IMR-90 (cell line): ENCODE measurements at regions not wholly inside any gene's neighbourhood (a gene's known extent, or its start where the extent isn't known, plus 50 kb on each side); places are given as distances from the start of the nearest gene placed in this dataset.
A peak's percentile ranks its signal among the peaks of the same experiment; 100 is the strongest.

Source experiments
- ATAC-seq: fragments of 200-7000 bp; cut with Tn5 transposase; 2 replicates; pipeline ENCODE4 v1.9.1; 2020; ENCODE audit warnings: low read depth, mild to moderate bottlenecking, moderate library complexity
- BruUV-seq: library from RNA; stranded (reverse); fragments of 400-500 nt; replicated peaks from 2 replicates; lab custom pipeline; 2021; lab: Mats Ljungman, UMichigan
- CTCF ChIA-PET: fragments of 300-600 bp; formaldehyde crosslinking; extraction: SDS; loops from one replicate; lab custom pipeline; 2021; ENCODE audit warnings: antibody characterized with exemption; lab: Yijun Ruan, JAX
- POLR2A ChIA-PET: fragments of 300-600 bp; sonication (Branson Sonifier 250); formaldehyde crosslinking; loops from one replicate; lab custom pipeline; 2022; ENCODE audit warnings: antibody characterized with exemption; ENCODE audit not compliant: unreplicated experiment; lab: Charles Lee
- DNase-seq: peaks from one replicate; pipeline ENCODE4 v3.0.0; 2013
- H2AFZ ChIP-seq: replicated peaks from 2 replicates; pipeline ENCODE3; 2013; ENCODE audit warnings: low read length, mild to moderate bottlenecking; ENCODE audit not compliant: poor library complexity
- H2AK5ac ChIP-seq: 2 replicates; pipeline ENCODE4 v1.6.1; 2013; ENCODE audit warnings: low read depth, low read length, inconsistent platforms
- H2AK9ac ChIP-seq: replicated peaks from 2 replicates; pipeline ENCODE3; 2013; ENCODE audit warnings: mild to moderate bottlenecking, low read depth, low read length, moderate library complexity; ENCODE audit not compliant: poor library complexity
- H2BK120ac ChIP-seq: 2 replicates; pipeline ENCODE4 v1.6.1; 2013; ENCODE audit warnings: low read depth, low read length, inconsistent platforms
- H2BK15ac ChIP-seq: 3 replicates; pipeline ENCODE4 v1.6.1; 2013; ENCODE audit warnings: low read depth, low read length, inconsistent platforms
- H2BK20ac ChIP-seq: 2 replicates; pipeline ENCODE4 v1.6.1; 2013; ENCODE audit warnings: low read depth, mild to moderate bottlenecking, inconsistent platforms, low read length, moderate library complexity
- H2BK5ac ChIP-seq: 2 replicates; pipeline ENCODE4 v1.6.1; 2013; ENCODE audit warnings: mild to moderate bottlenecking, low read depth, low read length, inconsistent platforms; ENCODE audit not compliant: poor library complexity, severe bottlenecking
- H3K14ac ChIP-seq: replicated peaks from 2 replicates; pipeline ENCODE4 v1.6.1; 2013; ENCODE audit warnings: low read depth, low read length, inconsistent platforms
- H3K18ac ChIP-seq: 2 replicates; pipeline ENCODE4 v1.6.1; 2013; ENCODE audit warnings: low read depth, low read length, control low read depth
- H3K23ac ChIP-seq: 2 replicates; pipeline ENCODE4 v1.6.1; 2013; ENCODE audit warnings: low read depth, low read length, inconsistent platforms
- H3K27ac ChIP-seq: 2 replicates; pipeline ENCODE4 v1.5.1; 2013; ENCODE audit warnings: mild to moderate bottlenecking, control low read depth, low read length; ENCODE audit not compliant: insufficient read depth
- H3K27me3 ChIP-seq: 2 replicates; pipeline ENCODE4 v1.6.1; 2013; ENCODE audit warnings: low read length; ENCODE audit not compliant: control insufficient read depth, insufficient read depth
- H3K36me3 ChIP-seq: 2 replicates; pipeline ENCODE4 v1.6.1; 2013; ENCODE audit warnings: low read length, mixed read lengths; ENCODE audit not compliant: control insufficient read depth, insufficient read depth
- H3K4ac ChIP-seq: 2 replicates; pipeline ENCODE4 v1.6.1; 2013; ENCODE audit warnings: low read depth, low read length, inconsistent platforms
- H3K4me1 ChIP-seq: 2 replicates; pipeline ENCODE4 v1.6.1; 2013; ENCODE audit warnings: low read length, mixed read lengths; ENCODE audit not compliant: control insufficient read depth, insufficient read depth
- H3K4me2 ChIP-seq: 2 replicates; pipeline ENCODE4 v1.6.1; 2013; ENCODE audit warnings: low read depth, mild to moderate bottlenecking, control low read depth, low read length, moderate library complexity
- H3K4me3 ChIP-seq: 2 replicates; pipeline ENCODE4 v1.5.1; 2013; ENCODE audit warnings: low read depth, mild to moderate bottlenecking, control low read depth, low read length, moderate library complexity; ENCODE audit not compliant: insufficient read depth
- H3K56ac ChIP-seq: 2 replicates; pipeline ENCODE4 v1.6.1; 2013; ENCODE audit warnings: low read length, inconsistent platforms; ENCODE audit not compliant: insufficient read depth; ENCODE audit errors: extremely low read depth
- H3K79me1 ChIP-seq, 2 experiments: 2 replicates each; pipeline ENCODE4 v1.6.1; 2013; ENCODE audit warnings: low read length in 2 of 2, inconsistent platforms in 1 of 2, low read depth in 1 of 2
- H3K9ac ChIP-seq: 2 replicates; pipeline ENCODE4 v1.6.1; 2013; ENCODE audit warnings: low read depth, low read length, control low read depth
- H3K9me1 ChIP-seq: 2 replicates; pipeline ENCODE4 v1.6.1; 2013; ENCODE audit warnings: low read length, inconsistent platforms; ENCODE audit not compliant: insufficient read depth
- H3K9me3 ChIP-seq: 2 replicates; pipeline ENCODE4 v1.6.1; 2013; ENCODE audit warnings: low read length; ENCODE audit not compliant: control insufficient read depth, insufficient read depth
- H4K20me1 ChIP-seq: 2 replicates; pipeline ENCODE4 v1.6.1; 2013; ENCODE audit warnings: low read length, inconsistent platforms; ENCODE audit not compliant: insufficient read depth
- H4K5ac ChIP-seq: 2 replicates; pipeline ENCODE4 v1.6.1; 2013; ENCODE audit warnings: mild to moderate bottlenecking, low read depth, low read length, control low read depth
- H4K8ac ChIP-seq, 2 experiments: 2 replicates each; pipeline ENCODE4 v1.6.1; 2013; ENCODE audit warnings: low read depth in 2 of 2, low read length in 2 of 2, control low read depth in 1 of 2, inconsistent platforms in 1 of 2
- H4K91ac ChIP-seq: 2 replicates; pipeline ENCODE4 v1.6.1; 2013; ENCODE audit warnings: low read depth, low read length, inconsistent platforms; ENCODE audit not compliant: insufficient read depth
- BHLHE40 ChIP-seq: fragments of 150-350 bp; IDR thresholded peaks from 2 replicates; pipeline ENCODE4 v1.6.1; 2016; ENCODE audit warnings: mild to moderate bottlenecking, low read depth, low read length
- CEBPB ChIP-seq: IDR thresholded peaks from 2 replicates; pipeline ENCODE4 v1.6.1; 2012; ENCODE audit warnings: low read depth, low read length, improper control_type of control experiment
- CHD1 ChIP-seq: IDR thresholded peaks from 2 replicates; pipeline ENCODE4 v1.6.1; 2012; ENCODE audit warnings: low read depth, low read length, improper control_type of control experiment
- CTCF ChIP-seq: conservative IDR thresholded peaks from 2 replicates; pipeline ENCODE4 v1.5.1; 2012; ENCODE audit warnings: mild to moderate bottlenecking, low read depth, low read length, improper control_type of control experiment
- ELK1 ChIP-seq: fragments of 150-350 bp; IDR thresholded peaks from 2 replicates; pipeline ENCODE4 v1.6.1; 2016; ENCODE audit warnings: low read depth, mild to moderate bottlenecking, low read length, moderate library complexity, borderline replicate concordance
- FOS ChIP-seq: fragments of 150-350 bp; IDR thresholded peaks from 2 replicates; pipeline ENCODE4 v1.6.1; 2016; ENCODE audit warnings: low read depth, low read length
- MAFK ChIP-seq: IDR thresholded peaks from 2 replicates; pipeline ENCODE4 v1.6.1; 2012; ENCODE audit warnings: low read depth, low read length, improper control_type of control experiment
- MXI1 ChIP-seq: IDR thresholded peaks from 2 replicates; pipeline ENCODE4 v1.6.1; 2012; ENCODE audit warnings: low read depth, mild to moderate bottlenecking, low read length, moderate library complexity, borderline replicate concordance
- POLR2A ChIP-seq: IDR thresholded peaks from 2 replicates; pipeline ENCODE4 v1.6.1; 2012; ENCODE audit warnings: mild to moderate bottlenecking, low read depth, low read length
- RAD21 ChIP-seq: IDR thresholded peaks from 2 replicates; pipeline ENCODE4 v1.6.1; 2012; ENCODE audit warnings: low read length, improper control_type of control experiment
- RFX5 ChIP-seq: IDR thresholded peaks from 2 replicates; pipeline ENCODE4 v1.8.0; 2012; ENCODE audit warnings: low read depth, mild to moderate bottlenecking, low read length, moderate library complexity
- USF2 ChIP-seq: fragments of 150-350 bp; IDR thresholded peaks from 2 replicates; pipeline ENCODE4 v1.6.1; 2017; ENCODE audit warnings: mild to moderate bottlenecking, antibody characterized with exemption, low read length, low read depth
- WGBS, 2 experiments: methylation state at CpG; one replicate each; pipeline versions ENCODE4 v1.1.5 to v1.1.7; 2013; ENCODE audit warnings: missing lambda C conversion rate in 2 of 2; ENCODE audit not compliant: insufficient read length in 1 of 2; ENCODE audit errors: extremely low coverage in 2 of 2; 5-methylcytosine and 5-hydroxymethylcytosine counted together
- dilution Hi-C: fragments of 300-500 bp; cut with HindIII; formaldehyde crosslinking; loops from one replicate; pipeline ENCODE4 v1.14.3; 2018; ENCODE audit warnings: low sequenced_read_pairs; ENCODE audit not compliant: unreplicated experiment
- in situ Hi-C: fragments of 300-500 bp; cut with MboI; formaldehyde crosslinking; loops from 3 replicates; pipeline ENCODE4 v1.14.3; 2019; ENCODE audit warnings: low sequenced_read_pairs, inconsistent platforms, mixed read lengths
- intact Hi-C: fragments of 100-400 bp; cut with micrococcal nuclease; formaldehyde crosslinking; loops from 2 replicates; pipeline ENCODE4 v1.10.0; 2022

- H2BK15ac ChIP-seq, result no peak overlapping the region
- H3K36me3 ChIP-seq, result no peaks in the 10 kb centered on the region
- DNase-seq (peak; percentile 45), ATAC-seq (peak; percentile 24; the same call in 1 of the 2 replicates)
- H3K27ac ChIP-seq, result no peak overlapping the region
- TF ChIP-seq POLR2A (no peak), MXI1 (no peak), CHD1 (no peak), BHLHE40 (no peak), ELK1 (no peak), FOS (no peak), RAD21 (no peak), USF2 (no peak), RFX5 (no peak), CTCF (no peak), CEBPB (no peak), MAFK (no peak)
- H3K79me1 ChIP-seq, result peaks cover 0 to 3% of the 10 kb centered on the region in 2 experiments; a peak in 2 of 4 replicates
- no peak overlapping the region for H3K56ac ChIP-seq
- H3K9me1 ChIP-seq, result peaks cover 5% of the 10 kb centered on the region
- H3K27me3 ChIP-seq, result no peaks in the 10 kb centered on the region
- peak overlapping the region; percentile 48 for H3K18ac ChIP-seq
- peaks cover 6% of the 10 kb centered on the region; the same call in 1 of the 2 replicates for H3K4me1 ChIP-seq
- peak overlapping the region; percentile 16 for H2AFZ ChIP-seq
- WGBS, 2 experiments, result 30% methylated on average over 2 of the region's 4 CpGs; no CpG with 5 or more reads in 1 of the 2 experiments
- H2AK9ac ChIP-seq, result no peak overlapping the region
- H4K5ac ChIP-seq, result peak overlapping the region; percentile 52
- peak overlapping the region; percentile 10 for H3K14ac ChIP-seq
- H3K4me3 ChIP-seq, result no peak overlapping the region
- CTCF ChIA-PET, result interaction anchor here (0.6 to 0.9 kb wide), 2 partner anchors 14 to 50 kb away, joined by 3 read pairs; no protein-coding TSS in a partner anchor
- H2BK120ac ChIP-seq, result peak overlapping the region; percentile 52
- 0 out of 2 replicates have a peak overlapping the region, but pooled peaks have one; percentile 17 for H3K4me2 ChIP-seq
- dilution Hi-C loops, result no loop called here
- peak overlapping the region; percentile 16; the same call in 1 of the 2 replicates for H3K23ac ChIP-seq
- H2AK5ac ChIP-seq, result no peak overlapping the region
- no peak overlapping the region for H3K9ac ChIP-seq
- no peaks in the 10 kb centered on the region for H3K9me3 ChIP-seq
- peak overlapping the region; percentile 65 for H2BK20ac ChIP-seq
- POLR2A ChIA-PET, result no interaction called here
- H4K91ac ChIP-seq, result no peak overlapping the region
- intact Hi-C loops, result no loop called here
- in situ Hi-C loops, result no loop called here
- BruUV-seq, result no TSS peak
- no peaks in the 10 kb centered on the region for H4K20me1 ChIP-seq
- H2BK5ac ChIP-seq, result no peak overlapping the region
- peak overlapping the region in 1 of 2 experiments; percentile 44; a peak in 2 of 4 replicates for H4K8ac ChIP-seq
- peak overlapping the region; percentile 30; the same call in 1 of the 2 replicates for H3K4ac ChIP-seq
Observed at GRCh38 chr2:67782443-67782842, 280.4 kb downstream of the C1D start.
